GM19372 (cell line): ENCODE measurements at regions not wholly inside any gene's neighbourhood (a gene's known extent, or its start where the extent isn't known, plus 50 kb on each side); places are given as distances from the start of the nearest gene placed in this dataset.

Experiments
- ATAC-seq: cut with Tn5 transposase; IDR thresholded peaks from one replicate; pipeline ENCODE4 v1.9.1; 2021; ENCODE audit warnings: mild to moderate bottlenecking, low read depth, moderate library complexity; ENCODE audit not compliant: unreplicated experiment

DNA sequence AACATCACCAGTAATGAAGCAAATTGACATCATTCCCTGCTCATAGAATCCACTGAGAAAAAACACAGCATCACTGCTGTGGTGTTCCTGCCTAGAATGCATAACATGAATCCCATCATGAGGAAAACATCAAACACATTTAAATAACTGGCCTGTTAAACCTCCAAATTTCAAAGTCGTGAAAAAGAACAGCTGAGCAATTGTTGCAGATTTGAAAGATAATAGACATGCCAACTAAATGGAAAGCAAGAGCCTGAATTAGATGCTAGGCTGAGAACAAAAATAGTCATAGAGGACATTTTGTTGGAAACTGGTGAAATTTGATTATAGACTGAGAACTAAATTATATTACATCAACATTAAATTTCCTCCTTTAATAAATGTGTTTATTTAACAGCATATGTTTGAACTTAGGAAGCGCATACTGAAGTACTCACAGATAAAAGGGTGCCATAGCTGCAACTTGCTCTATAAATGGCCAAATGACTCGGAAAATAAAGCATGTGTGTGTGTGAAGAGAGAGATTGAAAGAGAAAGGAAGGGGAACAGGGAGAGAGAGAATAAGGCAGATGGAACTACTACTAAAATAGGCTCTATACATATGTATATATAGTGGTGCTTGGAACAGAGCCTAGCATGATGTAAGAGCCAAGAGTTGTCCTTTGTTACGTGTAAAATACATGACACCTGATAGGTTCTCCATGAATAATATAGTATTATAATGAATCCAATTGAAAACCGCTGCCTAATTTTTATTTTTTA lies 305.0 kb upstream of the MON1B start:
- ATAC-seq: no peak

DNA sequence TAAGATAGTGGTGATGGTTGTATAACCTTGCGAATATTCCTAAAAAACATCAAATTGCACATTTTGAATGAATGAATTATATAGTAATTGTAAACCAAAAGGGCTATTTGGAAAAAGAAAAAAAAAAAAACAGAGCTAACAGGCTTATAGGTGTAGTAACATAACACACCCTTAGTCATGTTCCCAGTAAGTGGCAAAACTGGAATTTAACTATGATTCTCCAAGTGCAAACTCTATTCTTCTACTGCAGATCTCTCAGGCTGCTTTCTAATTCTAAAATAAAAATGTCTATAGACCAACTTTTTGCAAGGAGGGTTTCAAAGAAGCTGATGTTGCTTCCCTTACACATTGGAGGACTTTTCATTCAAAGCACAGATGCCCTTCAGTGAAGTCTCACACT lies 293.2 kb upstream of the MON1B start:
- no peak for ATAC-seq

DNA sequence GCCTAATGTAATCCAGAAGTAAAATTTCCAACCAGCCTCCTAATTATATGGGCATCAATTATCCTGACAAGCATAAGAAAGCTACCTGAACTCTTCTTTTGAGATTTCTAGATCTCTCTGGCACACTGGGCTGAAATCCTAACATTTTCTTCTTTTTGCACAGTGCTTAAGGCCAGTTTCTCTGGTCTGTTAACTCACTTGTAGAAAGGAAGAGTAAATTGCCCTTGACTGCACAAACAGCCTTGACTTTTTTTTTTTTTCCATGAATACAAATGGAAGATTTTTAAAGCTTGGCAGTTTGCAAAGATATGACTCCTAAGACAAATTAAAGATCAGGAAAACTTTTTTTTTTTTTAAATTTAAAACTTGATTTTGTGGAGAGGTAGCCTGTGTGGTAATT lies 291.2 kb upstream of the MON1B start:
- no peak for ATAC-seq

DNA sequence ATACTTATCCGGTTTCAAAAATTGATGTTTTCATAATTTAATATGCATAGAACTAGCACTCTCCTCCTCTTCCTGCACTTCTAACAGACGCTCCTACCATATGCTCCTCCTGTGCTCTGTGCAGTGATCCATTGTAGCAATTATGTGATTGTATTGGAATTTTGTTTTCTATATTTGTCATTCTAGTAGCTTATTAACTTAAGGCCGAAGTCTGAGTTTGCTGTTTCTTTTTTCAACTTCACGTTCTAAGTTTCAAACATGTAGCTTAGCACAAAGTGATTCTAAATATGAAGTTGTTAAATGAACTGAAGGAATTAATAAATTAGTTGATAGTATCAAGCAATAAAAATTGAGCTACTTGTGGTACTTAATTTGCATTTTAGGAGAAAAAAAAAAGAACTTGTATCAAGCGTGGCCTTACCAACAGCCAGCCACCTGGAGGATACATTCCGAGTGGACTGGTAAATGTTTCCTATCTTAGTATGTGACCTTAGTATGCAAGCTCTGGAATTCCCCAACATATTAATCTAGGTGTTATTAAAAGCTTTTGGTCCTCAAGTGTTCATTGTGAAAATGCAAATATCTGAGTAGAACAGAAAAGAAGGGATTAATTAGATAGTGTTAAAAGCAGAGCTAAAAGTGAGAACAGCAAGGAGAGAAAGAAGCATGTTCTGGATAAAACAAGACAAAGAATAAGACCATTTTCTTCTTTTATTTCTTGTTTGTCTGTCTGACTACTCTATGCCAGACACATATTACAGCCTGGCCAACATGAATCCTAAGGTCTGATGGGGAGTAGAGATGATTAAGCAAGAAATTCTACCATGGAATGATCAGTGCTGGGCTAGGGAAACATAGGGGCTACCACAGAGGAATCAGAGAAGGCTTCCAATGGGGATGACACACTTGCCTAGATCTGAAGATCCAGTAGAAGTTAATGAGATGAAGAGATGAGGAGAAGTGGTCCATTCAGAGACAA lies 290.4 kb upstream of the MON1B start:
- no peak for ATAC-seq

DNA sequence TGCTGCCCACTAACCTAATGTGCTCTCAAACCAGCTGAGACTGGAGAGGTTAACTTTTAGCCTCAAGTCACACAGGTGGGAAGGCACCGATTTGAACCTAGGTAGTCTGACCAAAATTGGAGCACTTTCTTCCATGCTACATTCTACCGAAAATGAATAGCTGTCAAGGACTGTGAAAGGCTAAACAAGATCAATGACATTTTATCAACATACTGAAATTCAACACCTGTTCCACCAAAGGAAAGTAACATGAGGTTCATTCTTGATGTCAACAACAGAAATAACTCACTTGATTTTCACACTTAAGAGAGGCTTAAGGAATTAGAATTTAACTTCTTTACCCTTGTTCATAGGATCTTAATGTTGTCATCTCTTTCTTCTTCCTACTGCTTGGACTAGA lies 284.4 kb upstream of the MON1B start:
- ATAC-seq: no peak

DNA sequence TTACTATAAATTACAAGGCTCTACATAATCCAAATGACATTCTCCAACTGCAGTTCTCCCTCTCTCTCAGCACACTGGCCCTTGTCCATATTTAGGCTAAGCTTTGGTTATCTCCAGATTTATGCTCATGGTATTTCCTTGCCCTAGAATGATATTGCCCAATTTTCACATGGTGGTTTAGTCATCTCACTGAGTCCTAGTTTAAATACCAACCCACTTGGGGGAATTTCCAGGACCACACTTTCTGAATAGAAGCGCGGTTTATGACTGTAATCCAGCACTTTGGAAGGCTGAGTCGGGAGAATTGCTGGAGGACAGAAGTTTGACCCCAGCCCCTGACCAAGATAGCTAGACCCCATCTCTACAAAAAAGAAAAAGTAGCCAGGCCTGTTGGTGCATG lies 280.1 kb upstream of the MON1B start:
- ATAC-seq: no peak

GRCh38 chr16:76913046-76913445 lies 277.9 kb upstream of the MON1B start:
- no peak for ATAC-seq

DNA sequence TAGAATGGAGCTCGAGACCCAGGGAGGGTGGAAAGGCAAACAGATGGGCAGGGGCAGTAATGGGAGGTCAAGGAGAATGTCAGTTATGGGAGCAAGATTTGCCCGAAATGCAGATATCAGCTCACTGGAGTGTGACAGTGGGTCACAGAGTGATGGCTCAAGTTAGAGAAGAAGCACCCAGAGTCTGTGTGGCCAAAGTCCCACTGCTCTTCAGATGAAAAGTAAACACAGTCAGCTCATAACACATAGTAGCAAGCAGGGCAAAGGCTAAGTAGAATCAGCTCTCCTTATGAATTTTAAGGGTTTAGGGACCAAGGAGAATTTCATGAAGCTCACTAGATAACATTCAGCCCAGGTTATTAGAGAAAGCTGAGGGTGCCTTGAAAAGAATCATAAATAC lies 264.9 kb upstream of the MON1B start:
- no peak for ATAC-seq

DNA sequence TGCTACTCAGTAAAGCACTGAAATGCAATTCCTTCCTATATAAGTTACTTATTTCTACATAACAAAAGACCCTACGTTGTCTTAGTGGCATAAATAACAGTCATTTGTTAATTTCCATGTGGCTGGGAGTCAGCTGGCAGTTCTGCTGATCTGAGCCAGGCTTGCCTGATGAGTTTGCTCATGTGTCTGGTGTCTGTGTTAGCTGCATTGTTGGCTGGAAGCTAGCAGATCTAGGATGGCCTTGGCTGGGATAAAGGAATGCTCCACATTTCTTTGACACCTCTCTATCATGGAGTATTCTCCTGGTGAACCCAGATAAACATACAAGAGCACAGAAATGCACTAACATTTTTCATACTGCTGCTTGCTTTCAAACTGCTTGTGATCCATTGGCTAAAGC lies 264.4 kb upstream of the MON1B start:
- ATAC-seq: no peak

GRCh38 chr16:76931186-76931585 lies 259.8 kb upstream of the MON1B start:
- no peak for ATAC-seq

GRCh38 chr16:76932541-76933211 lies 258.3 kb upstream of the MON1B start:
- ATAC-seq: no peak

DNA sequence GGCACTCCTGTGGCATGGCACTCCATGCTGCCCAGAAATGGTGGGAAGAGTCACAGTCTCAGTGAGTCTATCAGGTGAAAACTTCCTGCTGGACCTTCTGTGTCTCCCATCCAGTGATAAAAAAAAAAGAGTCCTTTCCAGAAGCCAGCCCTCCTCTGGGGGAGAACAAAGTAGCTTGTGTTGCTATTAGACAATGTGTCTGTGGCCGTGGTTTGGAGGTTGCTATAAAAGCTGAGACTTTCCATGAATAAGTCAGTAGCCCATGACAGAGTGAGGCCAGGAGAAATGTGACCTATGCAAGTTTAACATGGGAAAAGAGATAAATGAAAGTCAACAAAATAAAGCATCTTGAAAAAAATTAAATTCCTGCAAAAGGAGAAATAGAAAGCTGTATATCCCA lies 250.7 kb upstream of the MON1B start:
- no peak for ATAC-seq

GRCh38 chr16:76941113-76941512 lies 249.9 kb upstream of the MON1B start:
- ATAC-seq: no peak

DNA sequence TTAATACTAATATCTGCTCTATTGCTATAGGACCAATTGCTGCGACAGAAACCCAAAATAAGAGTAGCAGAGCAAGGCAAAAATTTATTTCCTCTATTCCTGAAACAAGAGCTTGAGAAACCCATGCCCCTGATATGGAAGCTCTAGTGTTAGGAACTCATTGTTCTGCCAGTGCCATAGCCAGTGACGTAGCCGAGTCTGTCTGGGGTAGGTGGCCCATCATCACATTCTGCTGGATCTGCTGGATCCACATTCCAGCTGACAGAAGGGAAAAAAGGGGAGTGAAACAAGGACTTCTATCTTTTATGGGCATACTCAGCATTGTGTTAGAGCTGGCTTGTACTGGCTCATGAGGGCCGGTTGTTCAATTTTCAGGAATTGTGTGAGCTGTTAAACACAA lies 248.9 kb upstream of the MON1B start:
- ATAC-seq: no peak

DNA sequence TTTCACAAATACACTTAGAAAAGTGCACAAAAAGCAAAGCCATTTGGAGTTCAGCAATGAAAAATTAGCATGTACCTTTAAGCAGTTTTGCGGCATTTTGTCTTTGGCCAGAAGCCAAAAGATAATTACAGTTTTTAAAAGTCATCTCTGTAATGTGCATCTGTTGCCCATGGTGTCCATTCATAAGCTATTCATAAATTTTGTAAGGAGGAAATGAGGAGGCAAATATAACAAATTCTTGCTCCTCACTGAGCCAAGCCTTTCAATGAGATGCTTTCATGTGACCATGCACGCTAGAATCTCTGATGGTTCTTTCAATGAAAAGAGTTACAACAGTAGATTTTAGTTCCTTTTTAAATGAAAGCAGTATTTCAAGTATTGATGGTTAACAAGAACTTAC lies 247.1 kb upstream of the MON1B start:
- ATAC-seq: no peak

DNA sequence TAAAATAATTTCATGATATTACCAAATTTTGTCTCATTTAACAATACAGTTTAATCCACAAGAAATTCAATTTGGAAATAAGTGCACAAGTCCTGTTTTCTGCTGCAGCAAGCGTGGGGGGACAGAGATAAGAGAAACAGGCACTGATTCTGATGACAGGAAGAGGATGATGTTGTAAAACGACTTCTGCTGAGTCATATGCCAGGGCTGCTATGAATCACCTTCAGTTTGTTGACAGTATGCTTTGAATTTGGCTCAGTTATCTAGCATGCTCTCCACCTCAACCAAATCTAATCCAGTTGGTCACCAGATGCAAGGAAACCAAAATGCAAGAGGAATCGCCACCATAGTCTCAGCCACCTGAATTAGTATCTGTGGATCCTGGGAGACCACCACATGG lies 244.1 kb upstream of the MON1B start:
- no peak for ATAC-seq

DNA sequence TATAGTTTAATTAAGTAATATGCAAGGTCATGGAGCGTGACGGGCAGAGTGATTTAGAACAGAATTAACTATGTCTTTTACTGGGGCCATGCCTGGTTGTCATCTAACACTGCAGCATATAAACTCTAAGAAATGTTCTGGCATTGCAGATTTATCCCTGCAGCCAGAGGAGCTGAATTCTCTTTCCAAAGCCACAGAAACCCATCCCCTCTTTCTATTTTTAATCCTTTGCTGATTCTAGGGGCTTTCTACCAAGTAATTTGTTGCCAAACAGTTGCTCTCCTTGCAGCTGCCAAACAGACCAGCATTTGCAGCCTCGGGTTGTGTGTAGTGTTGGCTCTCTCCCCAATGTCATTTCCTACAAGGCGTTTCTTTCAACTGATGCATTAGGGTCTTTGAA lies 243.2 kb upstream of the MON1B start:
- no peak for ATAC-seq

- ATAC-seq: no peak
Measured at GRCh38 chr16:76955629-76956028, 235.4 kb upstream of the MON1B start.

DNA sequence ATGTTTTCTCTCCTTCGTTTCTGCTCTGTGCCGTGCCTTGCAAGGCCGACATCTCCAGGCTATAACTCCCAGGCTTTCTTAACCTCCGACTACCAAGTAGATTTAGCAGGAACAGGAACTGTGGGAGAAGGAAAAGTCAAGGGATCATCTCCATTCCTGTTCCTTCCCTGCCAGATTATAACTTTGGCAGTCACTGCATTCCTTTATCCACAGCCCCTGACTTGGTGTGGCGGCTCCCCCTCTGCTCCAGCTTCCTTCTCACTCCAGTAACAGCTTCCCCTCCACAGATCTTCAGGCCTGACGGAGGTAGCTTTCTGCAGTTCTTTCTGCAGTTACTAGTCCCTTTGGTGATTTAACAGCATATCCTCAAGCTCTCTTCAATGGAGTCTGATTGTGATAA lies 234.6 kb upstream of the MON1B start:
- ATAC-seq: no peak

GRCh38 chr16:76956841-76957240 lies 234.1 kb upstream of the MON1B start:
- ATAC-seq: no peak

DNA sequence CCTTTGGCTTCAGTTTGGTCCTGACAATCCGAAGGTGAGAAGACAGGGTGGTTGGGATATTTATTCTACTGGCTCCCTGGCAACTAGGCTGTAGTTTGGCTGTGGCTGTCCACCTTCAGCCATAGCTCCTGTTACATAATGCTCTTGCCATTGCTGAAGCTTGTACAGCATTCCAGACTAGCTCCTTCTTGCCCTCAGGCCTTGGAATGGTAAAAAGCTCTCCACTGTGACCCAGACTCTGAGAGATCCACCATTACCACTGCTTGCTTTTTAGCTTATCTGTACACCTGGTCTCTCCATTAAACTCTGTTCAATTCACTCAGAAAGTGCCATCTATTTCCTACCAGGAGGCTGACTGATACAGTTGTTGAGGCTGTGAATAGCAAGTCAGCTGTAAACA lies 231.8 kb upstream of the MON1B start:
- no peak for ATAC-seq
